Endothelial cell of umbilical vein (primary cell): ENCODE measurements at regions not wholly inside any gene's neighbourhood (a gene's known extent, or its start where the extent isn't known, plus 50 kb on each side); places are given as distances from the start of the nearest gene placed in this dataset.

ENCODE experiments used
- BruUV-seq: library from RNA; stranded (reverse); fragments of 400-500 nt; replicated peaks from 2 replicates; lab custom pipeline; 2021; lab: Mats Ljungman, UMichigan
- CTCF ChIA-PET: fragments of 300-600, 350-600 bp; sonication (Branson Sonifier 250); formaldehyde crosslinking; loops from one replicate; lab custom pipeline; 2021; ENCODE audit warnings: antibody characterized with exemption, inconsistent platforms; lab: Charles Lee
- POLR2A ChIA-PET: fragments of 300-600, 350-600 bp; sonication (Branson Sonifier 250); formaldehyde crosslinking; loops from one replicate; lab custom pipeline; 2021; ENCODE audit warnings: antibody characterized with exemption, inconsistent platforms; lab: Charles Lee
- DNase-seq: peaks from one replicate; pipeline ENCODE4 v3.0.0-alpha.2; 2011; ENCODE audit warnings: low read depth, low spot score
- FAIRE-seq: peaks from 2 replicates; lab custom pipeline; 2011; peaks lifted over from hg19 to GRCh38; lab: Jason Lieb, UNC
- H2AFZ ChIP-seq: 2 replicates; pipeline ENCODE4 v1.6.0; 2012; ENCODE audit warnings: low read depth, low read length, control low read depth, inconsistent platforms
- H3K27ac ChIP-seq: 2 replicates; pipeline ENCODE4 v1.5.1; 2011; ENCODE audit warnings: low read depth, mild to moderate bottlenecking, control low read depth, low read length, moderate library complexity; ENCODE audit not compliant: insufficient read depth
- H3K27me3 ChIP-seq, 2 experiments: 2 replicates each; pipeline versions ENCODE4 v1.6.0 to v1.6.1; 2011; ENCODE audit warnings: low read length in 2 of 2, mixed read lengths in 1 of 2; ENCODE audit not compliant: control insufficient read depth in 2 of 2, insufficient read depth in 2 of 2
- H3K36me3 ChIP-seq, 2 experiments: 2 replicates in 1 of 2; 3 replicates in 1 of 2; pipeline ENCODE4 v1.5.1; 2011; ENCODE audit warnings: low read length in 2 of 2, mild to moderate bottlenecking in 1 of 2, moderate library complexity in 1 of 2; ENCODE audit not compliant: control insufficient read depth in 2 of 2, insufficient read depth in 2 of 2; ENCODE audit errors: extremely low read depth in 1 of 2
- H3K4me1 ChIP-seq: 3 replicates; pipeline ENCODE4 v1.5.1; 2011; ENCODE audit warnings: mild to moderate bottlenecking, low read length; ENCODE audit not compliant: control insufficient read depth, insufficient read depth; ENCODE audit errors: extremely low read depth
- H3K4me2 ChIP-seq: 2 replicates; pipeline ENCODE4 v1.6.1; 2011; ENCODE audit warnings: low read length, control low read depth, mixed read lengths; ENCODE audit not compliant: insufficient read depth
- H3K4me3 ChIP-seq, 3 experiments: fragments of 200-600 bp in 1 of 3; sonication (generic), shearing (Covaris generic) in 1 of 3; replicated peaks in 1 of 3; 2 replicates each; pipeline ENCODE4 v1.5.1; 2011 to 2016; ENCODE audit warnings: control low read depth in 3 of 3, low read length in 3 of 3, mild to moderate bottlenecking in 2 of 3, inconsistent platforms in 1 of 3, low read depth in 1 of 3, moderate library complexity in 1 of 3; ENCODE audit not compliant: insufficient read depth in 1 of 3
- H3K79me2 ChIP-seq: 2 replicates; pipeline ENCODE4 v1.6.0; 2012; ENCODE audit warnings: low read length, inconsistent platforms; ENCODE audit not compliant: control insufficient read depth, insufficient read depth
- H3K9ac ChIP-seq: replicated peaks from 2 replicates; pipeline ENCODE3; 2011; ENCODE audit warnings: low read length, control low read depth; ENCODE audit not compliant: insufficient read depth; ENCODE audit errors: extremely low read depth
- H3K9me1 ChIP-seq: replicated peaks from 3 replicates; pipeline ENCODE4 v1.6.0; 2011; ENCODE audit warnings: mild to moderate bottlenecking, low read length; ENCODE audit not compliant: control insufficient read depth, insufficient read depth; ENCODE audit errors: extremely low read depth
- H3K9me3 ChIP-seq: replicated peaks from 2 replicates; pipeline ENCODE4 v1.5.1; 2012; ENCODE audit warnings: low read length, inconsistent platforms; ENCODE audit not compliant: control insufficient read depth, insufficient read depth
- H4K20me1 ChIP-seq: replicated peaks from 2 replicates; pipeline ENCODE3; 2011; ENCODE audit warnings: mild to moderate bottlenecking, low read length; ENCODE audit not compliant: control insufficient read depth, insufficient read depth; ENCODE audit errors: extremely low read depth
- EZH2 ChIP-seq: IDR thresholded peaks from 2 replicates; pipeline ENCODE4 v1.6.1; 2012; ENCODE audit warnings: borderline replicate concordance, low read depth, mild to moderate bottlenecking, moderate library complexity, low read length, inconsistent platforms; ENCODE audit not compliant: severe bottlenecking
- FOS ChIP-seq: IDR thresholded peaks from 2 replicates; pipeline ENCODE4 v1.6.1; 2011; ENCODE audit warnings: mild to moderate bottlenecking, low read length, moderate library complexity, borderline replicate concordance; ENCODE audit not compliant: insufficient read depth
- GATA2 ChIP-seq: IDR thresholded peaks from 2 replicates; pipeline ENCODE4 v1.7.0; 2011; ENCODE audit warnings: low read depth, mild to moderate bottlenecking, moderate library complexity, mixed read lengths, low read length; ENCODE audit not compliant: insufficient read length, insufficient read depth
- JUN ChIP-seq: IDR thresholded peaks from 2 replicates; pipeline ENCODE4 v1.6.1; 2011; ENCODE audit warnings: borderline replicate concordance, low read depth; ENCODE audit not compliant: insufficient read length, insufficient read depth
- MAX ChIP-seq: IDR thresholded peaks from 2 replicates; pipeline ENCODE4 v1.6.1; 2011; ENCODE audit not compliant: insufficient read depth, insufficient read length
- MYC ChIP-seq: IDR thresholded peaks from one replicate; pipeline ENCODE4 v1.6.1; 2011; ENCODE audit warnings: mild to moderate bottlenecking, low read depth, low read length
- POLR2A ChIP-seq: IDR thresholded peaks from 2 replicates; pipeline ENCODE4 v1.6.1; 2012; ENCODE audit warnings: low read depth, mild to moderate bottlenecking, control low read depth, low read length
- POLR2AphosphoS5 ChIP-seq: IDR thresholded peaks from 2 replicates; pipeline ENCODE4 v1.6.1; 2012; ENCODE audit warnings: low read depth, mild to moderate bottlenecking, control low read depth, low read length, moderate library complexity; ENCODE audit not compliant: insufficient read depth
- dilution Hi-C: fragments of 300-500 bp; cut with MboI; formaldehyde crosslinking; loops from one replicate; pipeline ENCODE4 v1.15.0; 2019; ENCODE audit warnings: low sequenced_read_pairs; ENCODE audit not compliant: extremely low pct_ligation_motif_present
- intact Hi-C: fragments of 100-400 bp; cut with micrococcal nuclease; formaldehyde crosslinking; loops from one replicate; pipeline ENCODE4 v1.10.0; 2022
- TF ChIP-seq, protein P1 (sequence below), 2 donors: IDR thresholded peaks; 1 replicate in 1 of 2; 2 replicates in 1 of 2; pipeline ENCODE4 v1.5.1; 2011; ENCODE audit warnings: low read length in 2 of 2, mild to moderate bottlenecking in 2 of 2, moderate library complexity in 2 of 2, control low read depth in 1 of 2, inconsistent platforms in 1 of 2, low read depth in 1 of 2; ENCODE audit not compliant: insufficient read depth in 1 of 2; ENCODE audit errors: extremely low read depth in 1 of 2

GRCh38 chr3:160618363-160618762 is 53.0 kb upstream of the KPNA4 start:
- dilution Hi-C loops: no loop called here
- FAIRE-seq: no peak
- H3K9ac ChIP-seq: no peak overlapping the region
- intact Hi-C loops: no loop called here
- H3K4me1 ChIP-seq: no peaks in the 10 kb centered on the region
- no peaks in the 10 kb centered on the region for H4K20me1 ChIP-seq
- no peaks in the 10 kb centered on the region for H3K36me3 ChIP-seq
- H3K9me3 ChIP-seq: no peaks in the 10 kb centered on the region
- no TSS peak for BruUV-seq
- POLR2A ChIA-PET: no interaction called here
- no peak overlapping the region for H2AFZ ChIP-seq
- H3K9me1 ChIP-seq: no peaks in the 10 kb centered on the region
- no peak overlapping the region for H3K4me2 ChIP-seq
- H3K27me3 ChIP-seq: peaks cover 3 to 10% of the 10 kb centered on the region in 2 experiments
- DNase-seq: no peak
- CTCF ChIA-PET: no interaction called here
- H3K27ac ChIP-seq: no peak overlapping the region
- TF ChIP-seq FOS: no peak
- no peak for TF ChIP-seq MYC
- no peak overlapping the region for H3K4me3 ChIP-seq
- H3K79me2 ChIP-seq: no peaks in the 10 kb centered on the region

DNA sequence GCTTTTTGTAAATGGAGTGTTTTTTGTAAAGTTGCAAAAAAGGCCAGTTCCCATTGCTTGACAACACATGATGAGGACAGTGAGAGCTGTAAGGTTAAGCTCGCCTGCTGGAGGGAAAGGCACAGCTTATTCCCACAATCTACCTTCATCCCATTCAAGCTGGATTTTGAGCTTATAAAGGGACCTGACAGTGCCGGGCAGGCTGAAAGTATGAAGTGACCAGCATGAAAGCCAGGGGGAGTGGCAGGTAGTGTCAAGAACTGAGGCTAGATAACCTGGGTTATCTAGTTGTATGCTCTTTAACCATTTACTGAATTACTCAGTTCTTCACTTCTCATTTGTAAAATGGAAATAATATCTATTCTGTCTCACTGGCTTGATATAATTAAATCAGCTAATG is 52.3 kb upstream of the KPNA4 start:
- no peak overlapping the region for H3K4me2 ChIP-seq
- BruUV-seq: no TSS peak
- no peaks in the 10 kb centered on the region for H3K4me1 ChIP-seq
- no peak overlapping the region for H3K27ac ChIP-seq
- no peaks in the 10 kb centered on the region for H3K9me1 ChIP-seq
- CTCF ChIA-PET: interaction anchor here (1.2 kb wide), 1 partner anchor 11 kb away, joined by 3 read pairs; no protein-coding TSS in a partner anchor
- H2AFZ ChIP-seq: no peak overlapping the region
- H3K79me2 ChIP-seq: no peaks in the 10 kb centered on the region
- dilution Hi-C loops (no loop called here), intact Hi-C loops (no loop called here)
- DNase-seq: no peak
- H3K4me3 ChIP-seq: no peak overlapping the region
- TF ChIP-seq, protein P1, sequence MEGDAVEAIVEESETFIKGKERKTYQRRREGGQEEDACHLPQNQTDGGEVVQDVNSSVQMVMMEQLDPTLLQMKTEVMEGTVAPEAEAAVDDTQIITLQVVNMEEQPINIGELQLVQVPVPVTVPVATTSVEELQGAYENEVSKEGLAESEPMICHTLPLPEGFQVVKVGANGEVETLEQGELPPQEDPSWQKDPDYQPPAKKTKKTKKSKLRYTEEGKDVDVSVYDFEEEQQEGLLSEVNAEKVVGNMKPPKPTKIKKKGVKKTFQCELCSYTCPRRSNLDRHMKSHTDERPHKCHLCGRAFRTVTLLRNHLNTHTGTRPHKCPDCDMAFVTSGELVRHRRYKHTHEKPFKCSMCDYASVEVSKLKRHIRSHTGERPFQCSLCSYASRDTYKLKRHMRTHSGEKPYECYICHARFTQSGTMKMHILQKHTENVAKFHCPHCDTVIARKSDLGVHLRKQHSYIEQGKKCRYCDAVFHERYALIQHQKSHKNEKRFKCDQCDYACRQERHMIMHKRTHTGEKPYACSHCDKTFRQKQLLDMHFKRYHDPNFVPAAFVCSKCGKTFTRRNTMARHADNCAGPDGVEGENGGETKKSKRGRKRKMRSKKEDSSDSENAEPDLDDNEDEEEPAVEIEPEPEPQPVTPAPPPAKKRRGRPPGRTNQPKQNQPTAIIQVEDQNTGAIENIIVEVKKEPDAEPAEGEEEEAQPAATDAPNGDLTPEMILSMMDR (IDR thresholded peaks at IDR 0.05; ENCODE audit: extremely low read depth in 1 of 2, insufficient read depth in 1 of 2, low read depth in 1 of 2, low read length in 2 of 2): no peak
- TF ChIP-seq GATA2 (no peak), POLR2A (no peak), POLR2AphosphoS5 (no peak), MYC (no peak), EZH2 (no peak), MAX (no peak), FOS (no peak), JUN (no peak)
- H3K27me3 ChIP-seq: peaks cover 3 to 14% of the 10 kb centered on the region in 2 experiments
- H4K20me1 ChIP-seq: no peaks in the 10 kb centered on the region
- no peak for FAIRE-seq
- no peaks in the 10 kb centered on the region for H3K36me3 ChIP-seq
- POLR2A ChIA-PET: no interaction called here
- no peak overlapping the region for H3K9ac ChIP-seq
- no peaks in the 10 kb centered on the region for H3K9me3 ChIP-seq
